NCI-H774 (cell line): ENCODE measurements at regions not wholly inside any gene's neighbourhood (a gene's known extent, or its start where the extent isn't known, plus 50 kb on each side); places are given as distances from the start of the nearest gene placed in this dataset.
A peak's percentile ranks its signal among the peaks of the same experiment; 100 is the strongest.
"Not testable (repeated sequence)": the region's sequence is repeated elsewhere in the genome, so short reads cannot be mapped to it uniquely, and the experiment has no call there.

ENCODE experiments used
- DNase-seq: peaks from one replicate; lab custom pipeline; 2025; lab: John Stamatoyannopoulos, UW

GRCh38 chrX:46168254-46168653 lies 377.0 kb downstream of the ZNF674 start:
- no peak for DNase-seq

GRCh38 chrX:46165866-46166265 lies 379.4 kb downstream of the ZNF674 start:
- no peak for DNase-seq

- no peak for DNase-seq
Observed at GRCh38 chrX:46165411-46165810, 379.8 kb downstream of the ZNF674 start.

GRCh38 chrX:46152756-46153155 lies 392.5 kb downstream of the ZNF674 start:
- no peak for DNase-seq

GRCh38 chrX:46151332-46151731 lies 393.9 kb downstream of the ZNF674 start:
- not testable (repeated sequence) for DNase-seq

- DNase-seq = no peak
Observed at GRCh38 chrX:46144566-46144965, 400.7 kb downstream of the ZNF674 start.

- no peak for DNase-seq
Observed at GRCh38 chrX:46140272-46140671, 404.9 kb downstream of the ZNF674 start.

GRCh38 chrX:46130247-46130646 lies 415.0 kb downstream of the ZNF674 start:
- DNase-seq = no peak

GRCh38 chrX:46125111-46125510 lies 420.1 kb downstream of the ZNF674 start:
- DNase-seq = no peak

GRCh38 chrX:46117234-46117633 lies 428.0 kb downstream of the ZNF674 start:
- no peak for DNase-seq

GRCh38 chrX:46087310-46087709 lies 457.9 kb downstream of the ZNF674 start:
- DNase-seq = not testable (repeated sequence)

GRCh38 chrX:46080121-46080520 lies 465.1 kb downstream of the ZNF674 start:
- not testable (repeated sequence) for DNase-seq

- no peak for DNase-seq
Observed at GRCh38 chrX:46072791-46073190, 472.4 kb downstream of the ZNF674 start.

GRCh38 chrX:46072372-46072771 lies 472.8 kb downstream of the ZNF674 start:
- DNase-seq = no peak

- no peak for DNase-seq
Observed at GRCh38 chrX:46070421-46070820, 474.8 kb downstream of the ZNF674 start.

- DNase-seq = no peak
Observed at GRCh38 chrX:46059316-46059715, 485.9 kb downstream of the ZNF674 start.

- no peak for DNase-seq
Observed at GRCh38 chrX:46044486-46044885, 500.7 kb downstream of the ZNF674 start.

- no peak for DNase-seq
Observed at GRCh38 chrX:46040001-46040400, 505.2 kb downstream of the ZNF674 start.

- DNase-seq = no peak
Observed at GRCh38 chrX:46039526-46039925, 505.7 kb downstream of the ZNF674 start.

- no peak for DNase-seq
Observed at GRCh38 chrX:46036508-46036907, 508.7 kb downstream of the ZNF674 start.

GRCh38 chrX:46034868-46035267 lies 510.4 kb downstream of the ZNF674 start:
- DNase-seq = no peak

- peak; percentile 66 for DNase-seq
Observed at GRCh38 chrX:46029777-46030176, 515.4 kb downstream of the ZNF674 start.

GRCh38 chrX:46016296-46016695 lies 528.9 kb downstream of the ZNF674 start:
- no peak for DNase-seq

GRCh38 chrX:46015653-46016052 lies 529.6 kb downstream of the ZNF674 start:
- DNase-seq = no peak
